ENCODE measurements at regions not wholly inside any gene's neighbourhood (a gene's known extent, or its start where the extent isn't known, plus 50 kb on each side); places are given as distances from the start of the nearest gene placed in this dataset.

DNA sequence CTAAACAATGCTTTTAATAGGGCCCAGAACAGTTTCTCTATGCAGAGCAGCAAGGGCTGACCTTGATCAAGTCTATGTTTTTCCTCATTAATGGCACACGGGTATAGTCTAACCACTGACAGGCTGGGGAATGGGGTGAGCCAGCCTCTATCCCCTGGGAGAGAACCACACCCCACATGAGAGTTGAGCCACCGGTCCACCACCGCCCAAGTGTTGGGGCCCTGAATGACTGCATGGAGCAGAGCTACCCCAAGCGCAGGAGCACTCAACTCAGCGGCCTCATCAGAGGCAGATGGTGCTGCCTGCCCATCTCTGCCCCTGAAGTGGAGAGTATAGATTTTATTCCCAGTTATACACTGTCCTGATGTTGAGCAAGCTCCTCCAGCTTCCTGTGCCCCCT lies 247.9 kb upstream of the IRX1 start:
- intact Hi-C loops (cut with micrococcal nuclease; ENCODE audit: unreplicated experiment) (no loop called here), in situ Hi-C loops (cut with MboI) (no loop called here)
- H3K79me2 ChIP-seq (ENCODE audit: control insufficient read depth, insufficient read depth, low read length): no peaks in the 10 kb centered on the region
- H3K27ac ChIP-seq (ENCODE audit: control insufficient read depth, insufficient read depth): no peak overlapping the region
- H3K27me3 ChIP-seq (replicated peaks in 1 of 2; ENCODE audit: control insufficient read depth in 2 of 2, insufficient read depth in 2 of 2, low read length in 1 of 2): no peaks in the 10 kb centered on the region
- no peaks in the 10 kb centered on the region for H4K20me1 ChIP-seq (ENCODE audit: control insufficient read depth, insufficient read depth)
- FAIRE-seq: no peak
- no TSS peak for BruUV-seq (replicated peaks)
- H3K36me3 ChIP-seq (ENCODE audit: control insufficient read depth in 2 of 2, insufficient read depth in 2 of 2, low read length in 1 of 2): no peaks in the 10 kb centered on the region
- no peak overlapping the region for H2AFZ ChIP-seq (ENCODE audit: control insufficient read depth, low read depth, low read length)
- no peak overlapping the region for H3K9ac ChIP-seq (ENCODE audit: control insufficient read depth, insufficient read depth, low read length)
- no peak for TF ChIP-seq SMC3 (IDR thresholded peaks at IDR 0.05; ENCODE audit: borderline replicate concordance, low read length)
- no peak for TF ChIP-seq RCOR1 (conservative IDR thresholded peaks at IDR 0.05; ENCODE audit: low read depth, low read length)
- TF ChIP-seq RAD21 (IDR thresholded peaks at IDR 0.05; ENCODE audit: insufficient read depth, low read depth, low read length): no peak
- no peak for TF ChIP-seq POLR2AphosphoS2 (IDR thresholded peaks at IDR 0.05; ENCODE audit: low read depth, low read length)
- no peak for TF ChIP-seq TCF7 (IDR thresholded peaks at IDR 0.05; ENCODE audit: borderline replicate concordance)
- no peak for TF ChIP-seq EED (IDR thresholded peaks at IDR 0.05; ENCODE audit: low read depth)
- TF ChIP-seq SPI1 (IDR thresholded peaks at IDR 0.05; ENCODE audit: borderline replicate concordance, insufficient read depth, low read depth, low read length): no peak
- no peak for TF ChIP-seq ASH2L (IDR thresholded peaks at IDR 0.05; ENCODE audit: borderline replicate concordance, low read depth)
- no peak for TF ChIP-seq ZNF24 (IDR thresholded peaks at IDR 0.05)
- no peak for TF ChIP-seq ATF7 (IDR thresholded peaks at IDR 0.05; ENCODE audit: low read depth)
- H3K9me3 ChIP-seq (replicated peaks; ENCODE audit: control insufficient read depth, insufficient read depth, low read length): peaks cover 1% of the 10 kb centered on the region; the same call in 1 of the 3 replicates
- RAD21 ChIA-PET (ENCODE audit: unreplicated experiment): no interaction called here
- SMC1A ChIA-PET (ENCODE audit: uncharacterized antibody, unreplicated experiment): no interaction called here
- 36% methylated on average over 5 of the region's 5 CpGs for WGBS (ENCODE audit: insufficient coverage, insufficient replicate concordance, low lambda C conversion rate, missing lambda C conversion rate)
- H3K4me1 ChIP-seq (ENCODE audit: control insufficient read depth, insufficient read depth, low read length): no peaks in the 10 kb centered on the region
- ATAC-seq: no peak
- H3K4me3 ChIP-seq: no peak overlapping the region
- CTCF ChIA-PET: no interaction called here
- H3K4me2 ChIP-seq (ENCODE audit: control insufficient read depth, insufficient read depth): no peak overlapping the region
- no peak for DNase-seq (ENCODE audit: low read depth, low spot score)
- POLR2A ChIA-PET: no interaction called here
